Right atrium auricular region (tissue), 2 donors: ENCODE measurements at regions not wholly inside any gene's neighbourhood (a gene's known extent, or its start where the extent isn't known, plus 50 kb on each side); places are given as distances from the start of the nearest gene placed in this dataset.
A peak's percentile ranks its signal among the peaks of the same experiment; 100 is the strongest.

ENCODE experiments used
- DNase-seq: peaks from one replicate; pipeline ENCODE4 v3.0.0-alpha.2; 2019; ENCODE audit warnings: low spot score
- H3K27ac ChIP-seq, 2 donors: fragments of 200-600 bp; sonication (generic); 1 replicate in 1 of 2; 2 replicates in 1 of 2; pipeline ENCODE4 v1.5.1; 2016 to 2019
- H3K27me3 ChIP-seq, 2 donors: fragments of 200-600 bp; sonication (generic); one replicate each; pipeline versions ENCODE4 v1.5.1 to v1.6.0; 2017 to 2019
- H3K36me3 ChIP-seq: fragments of 200-600 bp; sonication (generic); one replicate; pipeline ENCODE4 v1.5.1; 2016
- H3K4me1 ChIP-seq, 2 donors: fragments of 200-600 bp; sonication (generic); one replicate each; pipeline versions ENCODE4 v1.5.1 to v1.6.0; 2017 to 2019
- H3K4me3 ChIP-seq, 2 donors: fragments of 200-600 bp; sonication (generic); 1 replicate in 1 of 2; 2 replicates in 1 of 2; pipeline ENCODE4 v1.5.1; 2017 to 2019; ENCODE audit warnings: mild to moderate bottlenecking in 1 of 2, moderate library complexity in 1 of 2
- H3K9me3 ChIP-seq, 2 donors: fragments of 200-600 bp; sonication (generic); one replicate each; pipeline ENCODE4 v1.5.1; 2019
- CTCF ChIP-seq, 2 donors: fragments of 200-600 bp; sonication (generic); IDR thresholded peaks; one replicate each; pipeline ENCODE4 v1.5.1; 2019; ENCODE audit warnings: antibody characterized with exemption in 2 of 2

GRCh38 chr13:97749174-97749573 is 204.3 kb upstream of the IPO5 start:
- Histone ChIP-seq H3K4me1 (peaks cover 0 to 4% of the 10 kb centered on the region in 2 donors), H3K9me3 (no peaks in the 10 kb centered on the region), H3K36me3 (no peaks in the 10 kb centered on the region), H3K4me3 (no peak overlapping the region), H3K27ac (no peak overlapping the region), H3K27me3 (no peaks in the 10 kb centered on the region)
- no peak for DNase-seq
- no peak for TF ChIP-seq CTCF (IDR thresholded peaks at IDR 0.05)

GRCh38 chr13:97751477-97751876 is 202.0 kb upstream of the IPO5 start:
- no peaks in the 10 kb centered on the region for H3K27me3 ChIP-seq
- H3K27ac ChIP-seq, result no peak overlapping the region
- no peak for DNase-seq
- no peaks in the 10 kb centered on the region for H3K9me3 ChIP-seq
- H3K4me3 ChIP-seq, result no peak overlapping the region
- no peaks in the 10 kb centered on the region for H3K4me1 ChIP-seq
- no peaks in the 10 kb centered on the region for H3K36me3 ChIP-seq
- no peak for TF ChIP-seq CTCF (IDR thresholded peaks at IDR 0.05)

- no peaks in the 10 kb centered on the region for H3K4me1 ChIP-seq
- H3K27me3 ChIP-seq, result no peaks in the 10 kb centered on the region
- TF ChIP-seq CTCF (IDR thresholded peaks at IDR 0.05), result no peak
- DNase-seq, result no peak
- H3K9me3 ChIP-seq, result no peaks in the 10 kb centered on the region
- H3K36me3 ChIP-seq, result no peaks in the 10 kb centered on the region
- no peak overlapping the region for H3K4me3 ChIP-seq
- no peak overlapping the region for H3K27ac ChIP-seq
Observed at GRCh38 chr13:97752961-97753668, 200.4 kb upstream of the IPO5 start.

- Histone ChIP-seq H3K4me1 (no peaks in the 10 kb centered on the region), H3K4me3 (no peak overlapping the region), H3K27ac (no peak overlapping the region), H3K36me3 (no peaks in the 10 kb centered on the region), H3K27me3 (no peaks in the 10 kb centered on the region), H3K9me3 (no peaks in the 10 kb centered on the region)
- no peak for TF ChIP-seq CTCF (IDR thresholded peaks at IDR 0.05)
- DNase-seq, result no peak
Observed at GRCh38 chr13:97753942-97754670, 199.4 kb upstream of the IPO5 start.

GRCh38 chr13:97757807-97758206 is 195.7 kb upstream of the IPO5 start:
- Histone ChIP-seq H3K9me3 (peaks cover 0 to 6% of the 10 kb centered on the region in 2 donors), H3K36me3 (no peaks in the 10 kb centered on the region), H3K27me3 (no peaks in the 10 kb centered on the region), H3K4me3 (no peak overlapping the region), H3K4me1 (no peaks in the 10 kb centered on the region), H3K27ac (peak overlapping the region in 1 of 2 donors; percentile 36)
- DNase-seq, result peak; percentile 64
- TF ChIP-seq CTCF (IDR thresholded peaks at IDR 0.05), result no peak
